ENCODE measurements at regions not wholly inside any gene's neighbourhood (a gene's known extent, or its start where the extent isn't known, plus 50 kb on each side); places are given as distances from the start of the nearest gene placed in this dataset.

DNA sequence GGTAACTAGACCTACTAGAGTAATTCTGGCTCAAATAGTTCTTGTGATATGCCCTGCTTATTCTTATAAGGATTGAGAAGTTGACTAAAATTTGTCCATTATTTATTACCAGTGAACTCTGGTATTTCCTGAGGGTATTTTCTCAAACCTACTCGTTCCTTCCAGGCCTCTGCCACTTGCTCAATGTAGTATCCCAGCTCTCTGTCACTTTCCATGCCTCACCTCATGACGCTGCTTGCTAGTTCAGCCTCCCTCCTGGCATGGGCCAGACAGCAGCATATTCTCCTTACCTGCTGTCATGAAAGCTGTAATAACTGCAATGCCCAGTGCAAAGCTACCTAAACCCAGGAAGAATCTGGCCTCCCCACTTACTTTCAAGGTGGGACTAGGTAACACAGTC lies 602.9 kb upstream of the ADAMTS5 start:
- no TSS peak for BruUV-seq (replicated peaks)
- CTCF ChIA-PET = no interaction called here
- no peak overlapping the region for H3K4me3 ChIP-seq (ENCODE audit: low read depth in 2 of 2, low read length in 2 of 2)
- ATAC-seq (no peak), DNase-seq (ENCODE audit: low read depth, low spot score) (no peak)
- POLR2A ChIA-PET = no interaction called here
- no peaks in the 10 kb centered on the region for H3K4me1 ChIP-seq (ENCODE audit: control insufficient read depth, insufficient read depth, low read length)
- H3K36me3 ChIP-seq (ENCODE audit: control insufficient read depth, insufficient read depth, low read length) = no peaks in the 10 kb centered on the region
- no peak overlapping the region for H3K27ac ChIP-seq (ENCODE audit: low read length)
- TF ChIP-seq, protein P1, sequence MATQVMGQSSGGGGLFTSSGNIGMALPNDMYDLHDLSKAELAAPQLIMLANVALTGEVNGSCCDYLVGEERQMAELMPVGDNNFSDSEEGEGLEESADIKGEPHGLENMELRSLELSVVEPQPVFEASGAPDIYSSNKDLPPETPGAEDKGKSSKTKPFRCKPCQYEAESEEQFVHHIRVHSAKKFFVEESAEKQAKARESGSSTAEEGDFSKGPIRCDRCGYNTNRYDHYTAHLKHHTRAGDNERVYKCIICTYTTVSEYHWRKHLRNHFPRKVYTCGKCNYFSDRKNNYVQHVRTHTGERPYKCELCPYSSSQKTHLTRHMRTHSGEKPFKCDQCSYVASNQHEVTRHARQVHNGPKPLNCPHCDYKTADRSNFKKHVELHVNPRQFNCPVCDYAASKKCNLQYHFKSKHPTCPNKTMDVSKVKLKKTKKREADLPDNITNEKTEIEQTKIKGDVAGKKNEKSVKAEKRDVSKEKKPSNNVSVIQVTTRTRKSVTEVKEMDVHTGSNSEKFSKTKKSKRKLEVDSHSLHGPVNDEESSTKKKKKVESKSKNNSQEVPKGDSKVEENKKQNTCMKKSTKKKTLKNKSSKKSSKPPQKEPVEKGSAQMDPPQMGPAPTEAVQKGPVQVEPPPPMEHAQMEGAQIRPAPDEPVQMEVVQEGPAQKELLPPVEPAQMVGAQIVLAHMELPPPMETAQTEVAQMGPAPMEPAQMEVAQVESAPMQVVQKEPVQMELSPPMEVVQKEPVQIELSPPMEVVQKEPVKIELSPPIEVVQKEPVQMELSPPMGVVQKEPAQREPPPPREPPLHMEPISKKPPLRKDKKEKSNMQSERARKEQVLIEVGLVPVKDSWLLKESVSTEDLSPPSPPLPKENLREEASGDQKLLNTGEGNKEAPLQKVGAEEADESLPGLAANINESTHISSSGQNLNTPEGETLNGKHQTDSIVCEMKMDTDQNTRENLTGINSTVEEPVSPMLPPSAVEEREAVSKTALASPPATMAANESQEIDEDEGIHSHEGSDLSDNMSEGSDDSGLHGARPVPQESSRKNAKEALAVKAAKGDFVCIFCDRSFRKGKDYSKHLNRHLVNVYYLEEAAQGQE (IDR thresholded peaks at IDR 0.05; ENCODE audit: insufficient read depth in 1 of 2, low read depth in 2 of 2, low read length in 1 of 2) = no peak
- TF ChIP-seq POLR2AphosphoS5 (IDR thresholded peaks at IDR 0.05; ENCODE audit: low read depth, low read length) = no peak
- no peak for TF ChIP-seq SIN3A (IDR thresholded peaks at IDR 0.05; ENCODE audit: borderline replicate concordance, insufficient read depth, low read depth, low read length)
- TF ChIP-seq TCF7L2 (IDR thresholded peaks at IDR 0.05; ENCODE audit: low read depth, low read length) = no peak
- TF ChIP-seq, protein P2, sequence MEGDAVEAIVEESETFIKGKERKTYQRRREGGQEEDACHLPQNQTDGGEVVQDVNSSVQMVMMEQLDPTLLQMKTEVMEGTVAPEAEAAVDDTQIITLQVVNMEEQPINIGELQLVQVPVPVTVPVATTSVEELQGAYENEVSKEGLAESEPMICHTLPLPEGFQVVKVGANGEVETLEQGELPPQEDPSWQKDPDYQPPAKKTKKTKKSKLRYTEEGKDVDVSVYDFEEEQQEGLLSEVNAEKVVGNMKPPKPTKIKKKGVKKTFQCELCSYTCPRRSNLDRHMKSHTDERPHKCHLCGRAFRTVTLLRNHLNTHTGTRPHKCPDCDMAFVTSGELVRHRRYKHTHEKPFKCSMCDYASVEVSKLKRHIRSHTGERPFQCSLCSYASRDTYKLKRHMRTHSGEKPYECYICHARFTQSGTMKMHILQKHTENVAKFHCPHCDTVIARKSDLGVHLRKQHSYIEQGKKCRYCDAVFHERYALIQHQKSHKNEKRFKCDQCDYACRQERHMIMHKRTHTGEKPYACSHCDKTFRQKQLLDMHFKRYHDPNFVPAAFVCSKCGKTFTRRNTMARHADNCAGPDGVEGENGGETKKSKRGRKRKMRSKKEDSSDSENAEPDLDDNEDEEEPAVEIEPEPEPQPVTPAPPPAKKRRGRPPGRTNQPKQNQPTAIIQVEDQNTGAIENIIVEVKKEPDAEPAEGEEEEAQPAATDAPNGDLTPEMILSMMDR (IDR thresholded peaks at IDR 0.05) = no peak
- in situ Hi-C loops (cut with HindIII; ENCODE audit: low pct_unique_long_range_greater_than_20kb, low sequenced_read_pairs) (no loop called here), intact Hi-C loops (cut with micrococcal nuclease; ENCODE audit: unreplicated experiment) (no loop called here)
- no peaks in the 10 kb centered on the region for H3K27me3 ChIP-seq (ENCODE audit: control insufficient read depth, insufficient read depth, low read length)
- H3K9me3 ChIP-seq (ENCODE audit: control insufficient read depth, insufficient read depth, low read depth, low read length) = no peaks in the 10 kb centered on the region

DNA sequence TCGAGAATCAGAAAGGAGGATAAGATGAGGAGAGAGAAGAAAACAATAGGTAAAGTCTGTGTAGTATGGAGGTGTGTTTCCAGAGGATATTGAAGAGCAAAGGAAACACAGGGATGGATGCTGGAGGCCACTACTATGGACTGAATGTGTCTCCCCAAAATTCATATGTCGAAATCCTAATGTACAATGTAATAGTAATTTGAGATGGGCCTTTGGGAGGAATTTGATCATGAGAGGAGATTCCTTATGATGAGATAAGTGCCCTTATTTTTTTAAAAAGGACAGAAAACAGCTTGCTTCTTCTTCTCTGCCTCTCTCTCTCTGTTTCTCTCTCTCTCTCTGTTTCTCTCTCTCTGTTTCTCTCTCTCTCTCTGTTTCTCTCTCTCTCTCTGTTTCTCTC lies 602.2 kb upstream of the ADAMTS5 start:
- DNase-seq (ENCODE audit: low read depth, low spot score) = no peak

More for the DNA sequence above, 602.2 kb upstream of the ADAMTS5 start:
- Histone ChIP-seq H3K27me3 (ENCODE audit: control insufficient read depth, insufficient read depth, low read length) (no peaks in the 10 kb centered on the region), H3K27ac (ENCODE audit: low read length) (no peak overlapping the region), H3K4me1 (ENCODE audit: control insufficient read depth, insufficient read depth, low read length) (no peaks in the 10 kb centered on the region), H3K9me3 (ENCODE audit: control insufficient read depth, insufficient read depth, low read depth, low read length) (no peaks in the 10 kb centered on the region), H3K36me3 (ENCODE audit: control insufficient read depth, insufficient read depth, low read length) (no peaks in the 10 kb centered on the region), H3K4me3 (ENCODE audit: low read depth in 2 of 2, low read length in 2 of 2) (no peak overlapping the region)
- POLR2A ChIA-PET = no interaction called here
- CTCF ChIA-PET = no interaction called here
- no TSS peak for BruUV-seq (replicated peaks)
- in situ Hi-C loops (cut with HindIII; ENCODE audit: low pct_unique_long_range_greater_than_20kb, low sequenced_read_pairs) = no loop called here
- intact Hi-C loops (cut with micrococcal nuclease; ENCODE audit: unreplicated experiment) = no loop called here
- TF ChIP-seq TCF7L2 (IDR thresholded peaks at IDR 0.05; ENCODE audit: low read depth, low read length) = no peak
- TF ChIP-seq, protein P1 (IDR thresholded peaks at IDR 0.05; ENCODE audit: insufficient read depth in 1 of 2, low read depth in 2 of 2, low read length in 1 of 2) = no peak
- TF ChIP-seq POLR2AphosphoS5 (IDR thresholded peaks at IDR 0.05; ENCODE audit: low read depth, low read length) = no peak
- TF ChIP-seq, protein P2 (IDR thresholded peaks at IDR 0.05) = no peak
- no peak for TF ChIP-seq SIN3A (IDR thresholded peaks at IDR 0.05; ENCODE audit: borderline replicate concordance, insufficient read depth, low read depth, low read length)
- ATAC-seq = no peak
